ENCODE measurements at regions not wholly inside any gene's neighbourhood (a gene's known extent, or its start where the extent isn't known, plus 50 kb on each side); places are given as distances from the start of the nearest gene placed in this dataset.

DNA sequence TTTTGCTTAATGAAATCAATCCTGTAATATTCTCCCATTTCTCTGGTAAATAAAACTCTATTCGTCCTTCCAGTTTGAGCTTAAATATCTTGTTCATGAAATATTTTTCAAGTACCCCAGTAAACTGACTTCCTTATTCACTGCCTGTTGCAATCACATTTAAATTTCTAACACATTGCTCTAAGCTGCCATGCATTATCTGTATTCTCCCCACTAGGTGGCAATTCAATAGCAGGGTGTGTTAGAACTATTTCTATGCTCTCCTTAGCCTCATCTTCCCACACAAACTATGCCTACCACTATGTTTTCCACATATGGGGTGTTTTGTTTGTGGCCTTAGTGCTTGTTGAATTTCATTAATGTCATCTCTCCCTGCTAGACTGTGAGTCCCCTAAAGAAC, 377.1 kb upstream of the HS3ST1 start:
- no peaks in the 10 kb centered on the region for H3K27me3 Mint-ChIP-seq (ENCODE audit: insufficient read depth)
- TF ChIP-seq, protein P1, sequence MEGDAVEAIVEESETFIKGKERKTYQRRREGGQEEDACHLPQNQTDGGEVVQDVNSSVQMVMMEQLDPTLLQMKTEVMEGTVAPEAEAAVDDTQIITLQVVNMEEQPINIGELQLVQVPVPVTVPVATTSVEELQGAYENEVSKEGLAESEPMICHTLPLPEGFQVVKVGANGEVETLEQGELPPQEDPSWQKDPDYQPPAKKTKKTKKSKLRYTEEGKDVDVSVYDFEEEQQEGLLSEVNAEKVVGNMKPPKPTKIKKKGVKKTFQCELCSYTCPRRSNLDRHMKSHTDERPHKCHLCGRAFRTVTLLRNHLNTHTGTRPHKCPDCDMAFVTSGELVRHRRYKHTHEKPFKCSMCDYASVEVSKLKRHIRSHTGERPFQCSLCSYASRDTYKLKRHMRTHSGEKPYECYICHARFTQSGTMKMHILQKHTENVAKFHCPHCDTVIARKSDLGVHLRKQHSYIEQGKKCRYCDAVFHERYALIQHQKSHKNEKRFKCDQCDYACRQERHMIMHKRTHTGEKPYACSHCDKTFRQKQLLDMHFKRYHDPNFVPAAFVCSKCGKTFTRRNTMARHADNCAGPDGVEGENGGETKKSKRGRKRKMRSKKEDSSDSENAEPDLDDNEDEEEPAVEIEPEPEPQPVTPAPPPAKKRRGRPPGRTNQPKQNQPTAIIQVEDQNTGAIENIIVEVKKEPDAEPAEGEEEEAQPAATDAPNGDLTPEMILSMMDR (IDR thresholded peaks at IDR 0.05): peak; percentile 44; the same call in 1 of the 2 replicates
- no peaks in the 10 kb centered on the region for H3K4me1 Mint-ChIP-seq (ENCODE audit: low read depth)
- H3K27ac Mint-ChIP-seq: no peak overlapping the region
- peaks cover 13% of the 10 kb centered on the region for H3K9me3 Mint-ChIP-seq
- no peak overlapping the region for H3K4me3 Mint-ChIP-seq
- H3K36me3 Mint-ChIP-seq (ENCODE audit: low read depth): no peaks in the 10 kb centered on the region
- DNase-seq: no peak

DNA sequence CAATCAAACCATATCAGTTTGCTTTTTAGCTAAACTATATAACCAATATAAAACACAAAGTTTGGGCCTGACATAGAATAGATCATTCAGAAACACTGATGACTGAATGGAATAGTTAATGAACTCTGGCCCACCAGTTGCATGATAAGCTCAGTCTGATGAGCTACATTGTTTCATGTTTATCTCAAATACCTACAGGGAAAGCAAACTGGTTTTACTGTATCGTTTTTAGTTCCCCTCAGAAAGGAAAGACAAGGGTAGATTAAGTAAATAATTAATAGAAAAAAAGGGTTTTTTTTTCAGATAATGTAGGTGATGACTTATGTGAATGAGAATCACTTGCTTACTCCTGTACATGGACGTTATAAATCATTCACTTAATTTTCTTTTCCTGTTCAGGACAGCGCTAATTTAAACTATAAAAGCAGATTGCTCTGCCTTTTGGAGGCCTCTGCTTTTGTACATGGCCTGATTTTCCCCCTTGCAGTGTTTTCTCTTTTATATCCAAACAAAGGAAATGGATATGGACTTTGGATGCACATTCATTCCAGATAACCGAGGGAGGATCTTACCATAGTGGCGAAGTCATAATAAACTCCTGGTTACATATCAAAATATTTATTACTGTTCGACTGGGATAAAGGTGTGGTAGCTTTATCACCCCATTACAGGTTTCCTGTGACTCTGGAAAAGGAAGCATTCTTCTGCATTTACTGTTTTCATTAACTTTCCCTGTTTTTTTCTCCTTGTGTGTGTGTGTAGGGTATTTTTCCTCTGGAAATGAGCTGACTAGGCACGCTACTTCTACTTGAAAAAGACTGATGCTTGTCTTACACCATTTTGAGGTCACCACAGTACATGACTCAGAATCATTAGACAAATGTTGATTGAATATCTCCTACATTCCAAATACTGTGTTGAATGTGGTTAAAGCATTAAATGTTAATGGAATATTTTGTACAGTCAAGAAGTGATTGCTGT, 373.1 kb upstream of the HS3ST1 start:
- Mint-ChIP-seq H3K27me3 (ENCODE audit: insufficient read depth) (no peaks in the 10 kb centered on the region), H3K4me3 (no peak overlapping the region), H3K36me3 (ENCODE audit: low read depth) (no peaks in the 10 kb centered on the region), H3K9me3 (peaks cover 18% of the 10 kb centered on the region), H3K4me1 (ENCODE audit: low read depth) (no peaks in the 10 kb centered on the region), H3K27ac (no peak overlapping the region)
- TF ChIP-seq, protein P1 (IDR thresholded peaks at IDR 0.05): no peak
- DNase-seq: no peak

DNA sequence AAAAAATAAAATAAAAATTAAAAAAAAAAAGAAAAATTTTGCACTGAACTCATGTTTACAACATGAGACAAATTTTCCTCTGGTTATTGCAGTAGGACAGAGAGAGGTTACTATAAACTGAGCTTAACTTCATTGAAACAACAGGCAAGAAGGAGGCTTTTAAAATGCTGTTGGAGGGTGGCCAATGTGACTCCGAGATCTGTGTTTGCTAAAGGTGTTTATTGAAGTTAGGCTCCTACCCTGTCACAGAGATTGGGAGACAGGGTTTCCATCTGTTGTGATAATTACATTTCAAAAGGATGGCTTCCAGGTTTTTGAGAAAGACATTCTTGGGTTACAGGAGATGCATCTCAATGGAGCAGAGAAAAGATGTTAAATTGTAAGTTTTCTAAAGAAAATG, 370.5 kb upstream of the HS3ST1 start:
- H3K4me3 Mint-ChIP-seq: no peak overlapping the region
- TF ChIP-seq, protein P1 (IDR thresholded peaks at IDR 0.05): no peak
- no peaks in the 10 kb centered on the region for H3K4me1 Mint-ChIP-seq (ENCODE audit: low read depth)
- H3K36me3 Mint-ChIP-seq (ENCODE audit: low read depth): no peaks in the 10 kb centered on the region
- H3K9me3 Mint-ChIP-seq: peaks cover 18% of the 10 kb centered on the region
- no peak for DNase-seq
- H3K27me3 Mint-ChIP-seq (ENCODE audit: insufficient read depth): no peaks in the 10 kb centered on the region
- no peak overlapping the region for H3K27ac Mint-ChIP-seq

DNA sequence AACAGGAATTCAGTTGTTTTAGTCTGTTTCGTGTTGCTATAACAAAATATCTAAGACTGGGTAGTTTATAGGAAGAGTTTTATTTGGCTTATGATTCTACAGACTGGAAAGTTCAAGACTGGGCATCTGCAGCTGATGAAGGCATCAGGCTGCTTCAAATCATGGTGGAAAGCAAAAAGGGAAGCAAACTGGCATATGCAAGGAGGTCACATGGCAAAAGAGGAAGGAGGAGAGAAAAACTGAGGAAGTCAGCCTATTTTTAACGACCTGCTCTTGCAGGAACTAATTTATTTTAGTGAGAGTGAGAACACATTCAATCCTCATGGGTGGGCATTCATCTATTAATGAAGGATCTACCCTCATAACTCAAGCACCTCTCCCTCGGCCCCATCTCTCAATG, 363.1 kb upstream of the HS3ST1 start:
- no peaks in the 10 kb centered on the region; the same call in 1 of the 2 replicates for H3K36me3 Mint-ChIP-seq (ENCODE audit: low read depth)
- TF ChIP-seq, protein P1 (IDR thresholded peaks at IDR 0.05): no peak
- no peaks in the 10 kb centered on the region for H3K4me1 Mint-ChIP-seq (ENCODE audit: low read depth)
- H3K4me3 Mint-ChIP-seq: no peak overlapping the region
- H3K9me3 Mint-ChIP-seq: peaks cover 28% of the 10 kb centered on the region
- no peak for DNase-seq
- no peaks in the 10 kb centered on the region for H3K27me3 Mint-ChIP-seq (ENCODE audit: insufficient read depth)
- no peak overlapping the region for H3K27ac Mint-ChIP-seq

DNA sequence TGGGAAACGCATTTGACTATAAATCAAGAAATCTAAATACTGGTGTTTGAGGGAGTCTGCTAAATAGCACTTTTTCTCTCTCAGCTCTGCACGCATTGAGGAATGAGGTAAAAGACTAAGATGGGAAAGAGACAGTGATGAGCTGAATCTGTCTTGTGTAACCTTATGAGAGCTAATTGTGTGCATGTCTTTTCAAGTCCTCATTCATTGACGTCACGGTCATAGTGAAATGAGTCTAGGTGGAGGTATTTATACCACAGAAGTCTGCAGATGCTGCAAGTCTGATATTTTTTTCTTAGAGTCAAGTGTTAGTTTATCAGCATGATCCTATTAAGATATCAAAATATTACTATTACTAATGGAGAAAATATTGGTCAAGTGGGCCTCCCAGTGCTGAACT, 361.5 kb upstream of the HS3ST1 start:
- no peak for DNase-seq
- TF ChIP-seq, protein P1 (IDR thresholded peaks at IDR 0.05): no peak
- Mint-ChIP-seq H3K9me3 (peaks cover 28% of the 10 kb centered on the region), H3K36me3 (ENCODE audit: low read depth) (no peaks in the 10 kb centered on the region; the same call in 1 of the 2 replicates), H3K4me1 (ENCODE audit: low read depth) (no peaks in the 10 kb centered on the region), H3K27ac (no peak overlapping the region), H3K4me3 (no peak overlapping the region), H3K27me3 (ENCODE audit: insufficient read depth) (no peaks in the 10 kb centered on the region)
